HG03045 (cell line): ENCODE measurements at regions not wholly inside any gene's neighbourhood (a gene's known extent, or its start where the extent isn't known, plus 50 kb on each side); places are given as distances from the start of the nearest gene placed in this dataset.
A peak's percentile ranks its signal among the peaks of the same experiment; 100 is the strongest.

ENCODE experiments used
- ATAC-seq: cut with Tn5 transposase; IDR thresholded peaks from one replicate; pipeline ENCODE4 v1.9.1; 2021; ENCODE audit warnings: mild to moderate bottlenecking, moderate library complexity; ENCODE audit not compliant: unreplicated experiment

GRCh38 chr13:94968757-94969086 is 256.4 kb upstream of the SOX21 start:
- no peak for ATAC-seq

- peak; percentile 10 for ATAC-seq
These were observed 255.9 kb upstream of the SOX21 start for GRCh38 chr13:94968040-94968756.

GRCh38 chr13:94967183-94968039 is 255.1 kb upstream of the SOX21 start:
- peak; percentile 49 for ATAC-seq

- ATAC-seq = no peak
These were observed 254.1 kb upstream of the SOX21 start for GRCh38 chr13:94966422-94966955.

- no peak for ATAC-seq
These were observed 247.3 kb upstream of the SOX21 start for GRCh38 chr13:94959626-94960025.

- no peak for ATAC-seq
These were observed 244.2 kb upstream of the SOX21 start for GRCh38 chr13:94956417-94957110.

- no peak for ATAC-seq
These were observed 240.4 kb upstream of the SOX21 start for GRCh38 chr13:94952787-94953186.

GRCh38 chr13:94950303-94950702 is 238.0 kb upstream of the SOX21 start:
- no peak for ATAC-seq

GRCh38 chr13:94947965-94948371 is 235.6 kb upstream of the SOX21 start:
- no peak for ATAC-seq

- ATAC-seq = no peak
These were observed 235.0 kb upstream of the SOX21 start for GRCh38 chr13:94947392-94947791.

GRCh38 chr13:94946039-94946438 is 233.7 kb upstream of the SOX21 start:
- no peak for ATAC-seq

GRCh38 chr13:94938124-94938523 is 225.8 kb upstream of the SOX21 start:
- ATAC-seq = no peak

GRCh38 chr13:94936633-94937032 is 224.3 kb upstream of the SOX21 start:
- ATAC-seq = no peak

GRCh38 chr13:94933936-94934335 is 221.6 kb upstream of the SOX21 start:
- no peak for ATAC-seq

- ATAC-seq = no peak
These were observed 220.9 kb upstream of the SOX21 start for GRCh38 chr13:94933230-94933751.

GRCh38 chr13:94928127-94928775 is 215.9 kb upstream of the SOX21 start:
- ATAC-seq = no peak

GRCh38 chr13:94925263-94925662 is 212.9 kb upstream of the SOX21 start:
- no peak for ATAC-seq

- ATAC-seq = no peak
These were observed 208.8 kb upstream of the SOX21 start for GRCh38 chr13:94921181-94921580.

- ATAC-seq = no peak
These were observed 208.2 kb upstream of the SOX21 start for GRCh38 chr13:94920578-94920977.

- no peak for ATAC-seq
These were observed 205.5 kb upstream of the SOX21 start for GRCh38 chr13:94917824-94918223.

GRCh38 chr13:94914895-94915294 is 202.6 kb upstream of the SOX21 start:
- ATAC-seq = no peak
